Esophagus squamous epithelium (tissue), 5 donors: ENCODE measurements at regions not wholly inside any gene's neighbourhood (a gene's known extent, or its start where the extent isn't known, plus 50 kb on each side); places are given as distances from the start of the nearest gene placed in this dataset.

Source experiments
- DNase-seq: peaks from one replicate; lab custom pipeline; 2025; lab: John Stamatoyannopoulos, UW
- H3K27ac ChIP-seq, 4 donors: fragments of 200-600 bp; sonication (generic); one replicate each; pipeline ENCODE4 v1.5.1; 2016 to 2019; ENCODE audit warnings: mild to moderate bottlenecking in 1 of 4
- H3K27me3 ChIP-seq, 4 donors: fragments of 200-600 bp; sonication (generic); 1 replicate in 3 of 4; 2 replicates in 1 of 4; pipeline versions ENCODE4 v1.5.1 to v1.6.0; 2017 to 2021; ENCODE audit warnings: antibody characterized with exemption in 1 of 4
- H3K36me3 ChIP-seq, 3 donors: fragments of 200-600 bp; sonication (generic); one replicate each; pipeline ENCODE4 v1.5.1; 2016 to 2019
- H3K4me1 ChIP-seq, 3 donors: fragments of 200-600 bp; sonication (generic); one replicate each; pipeline ENCODE4 v1.5.1; 2017 to 2019
- H3K4me3 ChIP-seq, 4 donors: fragments of 200-600 bp; sonication (generic); 1 replicate in 3 of 4; 2 replicates in 1 of 4; pipeline ENCODE4 v1.5.1; 2016 to 2019; ENCODE audit warnings: mild to moderate bottlenecking in 2 of 4, moderate library complexity in 1 of 4
- H3K9me3 ChIP-seq, 3 donors: fragments of 200-600 bp; sonication (generic); one replicate each; pipeline ENCODE4 v1.5.1; 2016 to 2019
- POLR2A ChIP-seq, 4 donors: fragments of 450-650 bp; IDR thresholded peaks; one replicate each; pipeline ENCODE4 v1.6.1; 2017; ENCODE audit warnings: antibody characterized with exemption in 4 of 4, mild to moderate bottlenecking in 4 of 4, moderate library complexity in 3 of 4
- WGBS, 2 donors: methylation state at CpG; one replicate each; pipeline ENCODE4 v1.1.5; 2018; 5-methylcytosine and 5-hydroxymethylcytosine counted together
- intact Hi-C: fragments of 100-400 bp; cut with DNase I; formaldehyde crosslinking; loops from one replicate; pipeline ENCODE4 v1.15.0; 2022
- TF ChIP-seq, protein P1 (sequence below), 6 experiments: fragments of 450-650 bp in 4 of 6; fragments of 200-600 bp in 2 of 6; sonication (generic) in 2 of 6; IDR thresholded peaks; one replicate each; pipeline ENCODE4 v1.5.1; 2016 to 2019; ENCODE audit warnings: antibody characterized with exemption in 6 of 6, mild to moderate bottlenecking in 4 of 6, moderate library complexity in 4 of 6
- donor health status: DM: yes; HTN: yes; CAD: no.

DNA sequence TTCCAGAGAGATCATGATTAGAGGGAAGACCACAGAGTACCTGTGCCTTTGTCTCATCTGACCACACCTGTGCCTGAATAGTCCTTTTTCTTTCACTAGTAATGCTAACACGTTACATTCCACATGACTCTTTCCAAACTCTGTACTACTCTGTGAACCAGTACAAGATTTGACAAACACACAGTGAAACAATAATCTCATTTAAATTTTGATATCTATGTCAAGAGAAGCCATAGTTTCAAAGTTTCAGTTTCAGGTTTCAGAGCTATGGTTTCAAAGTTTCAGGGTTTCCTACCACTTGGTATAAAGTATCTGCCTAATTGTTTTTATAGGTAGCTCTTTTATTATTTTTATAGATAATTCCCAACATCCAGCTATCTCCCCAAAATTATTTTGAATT lies 62.0 kb upstream of the PHACTR2 start:
- intact Hi-C loops, result no loop called here
- WGBS, 2 donors, result 87 to 100% methylated on average over 1 of the region's 1 CpG
- no peaks in the 10 kb centered on the region for H3K36me3 ChIP-seq
- no peaks in the 10 kb centered on the region for H3K27me3 ChIP-seq
- H3K4me1 ChIP-seq, result peaks cover 0 to 4% (median 0%) of the 10 kb centered on the region in 3 donors
- H3K27ac ChIP-seq, result no peak overlapping the region
- no peak overlapping the region for H3K4me3 ChIP-seq
- DNase-seq, result no peak
- no peak for TF ChIP-seq POLR2A (IDR thresholded peaks at IDR 0.05)
- TF ChIP-seq, protein P1, sequence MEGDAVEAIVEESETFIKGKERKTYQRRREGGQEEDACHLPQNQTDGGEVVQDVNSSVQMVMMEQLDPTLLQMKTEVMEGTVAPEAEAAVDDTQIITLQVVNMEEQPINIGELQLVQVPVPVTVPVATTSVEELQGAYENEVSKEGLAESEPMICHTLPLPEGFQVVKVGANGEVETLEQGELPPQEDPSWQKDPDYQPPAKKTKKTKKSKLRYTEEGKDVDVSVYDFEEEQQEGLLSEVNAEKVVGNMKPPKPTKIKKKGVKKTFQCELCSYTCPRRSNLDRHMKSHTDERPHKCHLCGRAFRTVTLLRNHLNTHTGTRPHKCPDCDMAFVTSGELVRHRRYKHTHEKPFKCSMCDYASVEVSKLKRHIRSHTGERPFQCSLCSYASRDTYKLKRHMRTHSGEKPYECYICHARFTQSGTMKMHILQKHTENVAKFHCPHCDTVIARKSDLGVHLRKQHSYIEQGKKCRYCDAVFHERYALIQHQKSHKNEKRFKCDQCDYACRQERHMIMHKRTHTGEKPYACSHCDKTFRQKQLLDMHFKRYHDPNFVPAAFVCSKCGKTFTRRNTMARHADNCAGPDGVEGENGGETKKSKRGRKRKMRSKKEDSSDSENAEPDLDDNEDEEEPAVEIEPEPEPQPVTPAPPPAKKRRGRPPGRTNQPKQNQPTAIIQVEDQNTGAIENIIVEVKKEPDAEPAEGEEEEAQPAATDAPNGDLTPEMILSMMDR (IDR thresholded peaks at IDR 0.05), result no peak
- H3K9me3 ChIP-seq, result no peaks in the 10 kb centered on the region

DNA sequence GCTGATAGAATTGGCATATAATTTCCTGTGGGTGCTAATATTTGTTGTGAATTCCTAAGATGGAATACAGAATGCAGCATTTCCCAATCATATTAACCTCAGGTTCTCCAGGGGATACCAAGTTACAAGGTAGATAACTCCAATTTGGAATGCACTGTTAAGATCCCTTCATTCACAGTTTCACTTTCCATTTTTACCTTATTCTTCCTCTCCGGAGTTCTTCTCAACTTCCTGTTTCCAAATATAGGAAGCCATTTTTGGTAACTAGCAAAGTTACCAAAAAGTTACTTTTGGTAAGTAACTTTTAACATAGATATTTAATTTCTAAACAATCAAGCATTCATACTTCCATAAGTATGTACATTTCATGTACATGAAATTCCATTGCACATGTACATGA lies 63.5 kb upstream of the PHACTR2 start:
- intact Hi-C loops, result no loop called here

DNA sequence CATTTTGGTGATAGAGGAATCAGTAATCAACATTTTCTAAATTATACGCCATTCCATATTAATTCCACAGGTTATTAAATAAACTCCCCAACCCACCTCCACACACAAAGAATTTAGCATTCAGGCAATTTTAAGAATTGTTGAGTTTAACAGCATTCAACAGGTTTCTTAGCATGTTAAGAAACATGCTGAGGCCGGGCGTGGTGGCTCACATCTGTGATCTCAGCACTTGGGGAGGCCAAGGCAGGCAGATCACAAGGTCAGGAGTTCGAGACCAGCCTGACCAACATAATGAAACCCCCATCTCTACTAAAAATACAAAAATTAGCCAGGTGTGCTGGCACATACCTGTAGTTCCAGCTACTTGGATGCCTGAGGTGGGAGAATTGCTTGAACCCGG lies 64.0 kb upstream of the PHACTR2 start:
- 93 to 100% methylated on average over 5 of the region's 5 CpGs for WGBS, 2 donors
- no peak for DNase-seq
- intact Hi-C loops, result no loop called here
- H3K9me3 ChIP-seq, result no peaks in the 10 kb centered on the region
- TF ChIP-seq, protein P1 (IDR thresholded peaks at IDR 0.05), result no peak
- TF ChIP-seq POLR2A (IDR thresholded peaks at IDR 0.05), result no peak
- H3K4me3 ChIP-seq, result peak overlapping the region in 1 of 4 donors; percentile 32
- no peak overlapping the region for H3K27ac ChIP-seq
- peaks cover 0 to 3% (median 0%) of the 10 kb centered on the region in 3 donors for H3K4me1 ChIP-seq
- H3K36me3 ChIP-seq, result no peaks in the 10 kb centered on the region
- no peaks in the 10 kb centered on the region for H3K27me3 ChIP-seq

More for the DNA sequence above, 63.5 kb upstream of the PHACTR2 start:
- no peaks in the 10 kb centered on the region for H3K36me3 ChIP-seq
- no peak for DNase-seq
- no peak for TF ChIP-seq POLR2A (IDR thresholded peaks at IDR 0.05)
- TF ChIP-seq, protein P1 (IDR thresholded peaks at IDR 0.05), result no peak
- peak overlapping the region in 1 of 4 donors; percentile 32 for H3K4me3 ChIP-seq
- H3K9me3 ChIP-seq, result no peaks in the 10 kb centered on the region
- no peaks in the 10 kb centered on the region for H3K27me3 ChIP-seq
- H3K27ac ChIP-seq, result no peak overlapping the region
- 48 to 53% methylated on average over 1 of the region's 1 CpG for WGBS, 2 donors
- H3K4me1 ChIP-seq, result peaks cover 0 to 3% (median 0%) of the 10 kb centered on the region in 3 donors

DNA sequence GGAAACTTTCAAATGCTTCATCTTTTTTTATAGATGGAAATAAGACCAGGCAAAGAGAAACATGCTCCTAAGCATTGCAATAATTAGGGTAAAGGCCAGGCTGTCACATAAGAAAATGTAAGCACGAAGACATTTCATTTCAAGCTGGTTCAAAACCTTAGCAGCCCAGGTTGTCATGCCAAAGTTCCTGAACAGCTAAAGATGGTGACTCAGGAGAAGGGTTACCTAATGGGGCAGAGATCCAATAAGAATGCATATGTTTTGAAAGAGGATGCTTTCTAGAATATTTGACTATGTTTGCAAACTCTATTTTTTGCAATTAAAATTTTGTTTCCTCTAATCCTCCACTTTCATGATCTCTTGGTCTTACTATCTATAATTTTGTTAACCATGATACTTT lies 65.6 kb upstream of the PHACTR2 start:
- no peak for DNase-seq
- H3K4me1 ChIP-seq, result peaks cover 0 to 10% (median 3%) of the 10 kb centered on the region in 3 donors
- no peak overlapping the region for H3K4me3 ChIP-seq
- H3K9me3 ChIP-seq, result no peaks in the 10 kb centered on the region
- 57 to 80% methylated on average over 1 of the region's 1 CpG for WGBS, 2 donors
- no peaks in the 10 kb centered on the region for H3K36me3 ChIP-seq
- TF ChIP-seq POLR2A (IDR thresholded peaks at IDR 0.05), result no peak
- TF ChIP-seq, protein P1 (IDR thresholded peaks at IDR 0.05), result no peak
- intact Hi-C loops, result no loop called here
- no peak overlapping the region for H3K27ac ChIP-seq
- no peaks in the 10 kb centered on the region for H3K27me3 ChIP-seq

DNA sequence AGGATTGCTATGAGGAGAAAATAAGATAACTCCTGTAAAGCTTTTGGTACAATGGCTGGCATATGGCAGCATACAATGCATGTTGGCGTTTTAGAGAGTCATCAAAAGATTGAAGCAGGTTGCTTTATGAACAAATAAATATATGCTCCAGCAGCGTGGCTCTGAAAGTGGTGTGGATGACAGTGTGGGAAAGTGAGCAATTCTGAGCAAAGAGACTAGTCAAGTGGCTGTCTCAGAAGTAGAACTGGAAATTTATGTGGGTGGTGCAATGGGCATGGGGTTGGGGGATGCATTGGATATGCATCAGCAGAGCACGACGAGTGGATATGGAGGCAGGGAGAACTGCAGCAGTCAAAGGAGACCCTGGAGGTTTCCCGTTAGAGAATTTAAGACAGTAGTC lies 66.2 kb upstream of the PHACTR2 start:
- no peaks in the 10 kb centered on the region for H3K36me3 ChIP-seq
- H3K4me3 ChIP-seq, result no peak overlapping the region
- peaks cover 0 to 10% (median 3%) of the 10 kb centered on the region in 3 donors for H3K4me1 ChIP-seq
- H3K27me3 ChIP-seq, result no peaks in the 10 kb centered on the region
- TF ChIP-seq, protein P1 (IDR thresholded peaks at IDR 0.05), result no peak
- no peak for TF ChIP-seq POLR2A (IDR thresholded peaks at IDR 0.05)
- intact Hi-C loops, result no loop called here
- no peak for DNase-seq
- 85 to 90% methylated on average over 5 of the region's 5 CpGs for WGBS, 2 donors
- no peaks in the 10 kb centered on the region for H3K9me3 ChIP-seq
- no peak overlapping the region for H3K27ac ChIP-seq
